GM12878 (cell line): ENCODE measurements at regions not wholly inside any gene's neighbourhood (a gene's known extent, or its start where the extent isn't known, plus 50 kb on each side); places are given as distances from the start of the nearest gene placed in this dataset.

Experiments
- ATAC-seq: fragments of 200-7000 bp; cut with Tn5 transposase; 3 replicates; pipeline ENCODE4 v1.9.1; 2020; ENCODE audit warnings: mild to moderate bottlenecking, moderate library complexity
- BruUV-seq: library from RNA; stranded (reverse); fragments of 400-500 nt; replicated peaks from 2 replicates; lab custom pipeline; 2021; lab: Mats Ljungman, UMichigan
- CTCF ChIA-PET: fragments of 300-600 bp; sonication (Branson Sonifier 250); formaldehyde crosslinking; extraction: SDS; loops from one replicate; lab custom pipeline; 2021; ENCODE audit warnings: inconsistent platforms; lab: Yijun Ruan, JAX
- POLR2A ChIA-PET: fragments of 350-600 bp; formaldehyde crosslinking; extraction: SDS; loops from one replicate; lab custom pipeline; 2021; ENCODE audit warnings: inconsistent platforms; lab: Charles Lee
- RAD21 ChIA-PET: fragments of 300-600 bp; sonication (Branson Sonifier 250); formaldehyde crosslinking; loops from one replicate; lab custom pipeline; 2023; ENCODE audit warnings: antibody characterized with exemption; ENCODE audit not compliant: unreplicated experiment; lab: Charles Lee
- SMC1A ChIA-PET: fragments of 300-600 bp; sonication (Branson Sonifier 250); formaldehyde crosslinking; loops from one replicate; lab custom pipeline; 2023; ENCODE audit not compliant: unreplicated experiment, uncharacterized antibody; lab: Charles Lee
- DNase-seq: peaks from one replicate; pipeline ENCODE4 v3.0.0-alpha.2; 2011; ENCODE audit warnings: low read depth, low spot score
- FAIRE-seq: peaks from 3 replicates; lab custom pipeline; 2011; peaks lifted over from hg19 to GRCh38; lab: Jason Lieb, UNC
- H2AFZ ChIP-seq: 2 replicates; pipeline ENCODE4 v1.6.0; 2011; ENCODE audit warnings: low read depth, low read length, control low read depth; ENCODE audit not compliant: control insufficient read depth
- H3K27ac ChIP-seq: 2 replicates; pipeline ENCODE4 v1.5.1; 2011; ENCODE audit warnings: control low read depth; ENCODE audit not compliant: control insufficient read depth, insufficient read depth
- H3K27me3 ChIP-seq, 2 experiments: replicated peaks in 1 of 2; 2 replicates each; pipeline versions ENCODE4 v1.6.0 to v1.6.1; 2011; ENCODE audit warnings: low read length in 1 of 2; ENCODE audit not compliant: control insufficient read depth in 2 of 2, insufficient read depth in 2 of 2
- H3K36me3 ChIP-seq, 2 experiments: 2 replicates each; pipeline ENCODE4 v1.5.1; 2011; ENCODE audit warnings: low read length in 1 of 2; ENCODE audit not compliant: control insufficient read depth in 2 of 2, insufficient read depth in 2 of 2
- H3K4me1 ChIP-seq: 2 replicates; pipeline ENCODE4 v1.6.1; 2011; ENCODE audit warnings: mild to moderate bottlenecking, low read length, moderate library complexity, mixed read lengths; ENCODE audit not compliant: control insufficient read depth, insufficient read depth
- H3K4me2 ChIP-seq: 2 replicates; pipeline ENCODE4 v1.6.0; 2011; ENCODE audit warnings: control low read depth; ENCODE audit not compliant: control insufficient read depth, insufficient read depth
- H3K4me3 ChIP-seq: fragments of 200-600 bp; sonication (generic); 2 replicates; pipeline ENCODE4 v1.5.1; 2016
- H3K79me2 ChIP-seq: 2 replicates; pipeline ENCODE4 v1.6.0; 2011; ENCODE audit warnings: low read length; ENCODE audit not compliant: control insufficient read depth, insufficient read depth
- H3K9ac ChIP-seq: 2 replicates; pipeline ENCODE4 v1.8.0; 2011; ENCODE audit warnings: low read length, control low read depth, mixed read lengths; ENCODE audit not compliant: control insufficient read depth, insufficient read depth
- H3K9me3 ChIP-seq: replicated peaks from 3 replicates; pipeline ENCODE4 v1.5.1; 2011; ENCODE audit warnings: mild to moderate bottlenecking, low read length; ENCODE audit not compliant: control insufficient read depth, insufficient read depth
- H4K20me1 ChIP-seq: 2 replicates; pipeline ENCODE4 v1.6.0; 2011; ENCODE audit not compliant: control insufficient read depth, insufficient read depth
- BACH1 ChIP-seq: fragments of 450-650 bp; IDR thresholded peaks from 2 replicates; pipeline ENCODE4 v1.6.1; 2017; ENCODE audit warnings: mild to moderate bottlenecking, borderline replicate concordance
- CREB1 ChIP-seq: IDR thresholded peaks from 2 replicates; pipeline ENCODE4 v1.6.1; 2012; ENCODE audit warnings: low read depth, mild to moderate bottlenecking, inconsistent platforms
- ESRRA ChIP-seq: IDR thresholded peaks from 2 replicates; pipeline ENCODE4 v1.6.1; 2012; ENCODE audit warnings: mild to moderate bottlenecking, low read length, improper control_type of control experiment
- GABPA ChIP-seq: IDR thresholded peaks from 2 replicates; pipeline ENCODE4 v1.6.1; 2014; ENCODE audit warnings: antibody characterized with exemption, low read depth, mild to moderate bottlenecking, inconsistent platforms
- MLLT1 ChIP-seq: fragments of 450-650 bp; IDR thresholded peaks from 2 replicates; pipeline ENCODE4 v1.6.1; 2016; ENCODE audit warnings: mild to moderate bottlenecking
- NR2C1 ChIP-seq: fragments of 450-650 bp; IDR thresholded peaks from 2 replicates; pipeline ENCODE4 v1.6.1; 2017; ENCODE audit warnings: antibody characterized with exemption, mild to moderate bottlenecking, moderate library complexity
- NR2C2 ChIP-seq: IDR thresholded peaks from 2 replicates; pipeline ENCODE4 v1.6.1; 2011; ENCODE audit warnings: borderline replicate concordance, low read depth; ENCODE audit not compliant: control insufficient read depth, insufficient read length
- SRF ChIP-seq, 2 experiments: IDR thresholded peaks; 2 replicates each; pipeline ENCODE4 v1.6.1; 2011; ENCODE audit warnings: low read depth in 2 of 2, low read length in 2 of 2, mild to moderate bottlenecking in 1 of 2, moderate library complexity in 1 of 2
- USF2 ChIP-seq: IDR thresholded peaks from 2 replicates; pipeline ENCODE4 v1.6.1; 2011; ENCODE audit warnings: low read depth, low read length, improper control_type of control experiment, borderline replicate concordance
- ZNF24 ChIP-seq: fragments of 450-650 bp; IDR thresholded peaks from 2 replicates; pipeline ENCODE4 v1.6.1; 2017; ENCODE audit warnings: antibody characterized with exemption, mild to moderate bottlenecking
- in situ Hi-C: fragments of 300-500 bp; cut with MboI; formaldehyde crosslinking; loops from 9 replicates; pipeline ENCODE4 v1.14.3; 2018; ENCODE audit warnings: mixed read lengths
- intact Hi-C: fragments of 100-400 bp; cut with micrococcal nuclease; formaldehyde crosslinking; loops from one replicate; pipeline ENCODE4 v1.14.2; 2022; ENCODE audit not compliant: unreplicated experiment

DNA sequence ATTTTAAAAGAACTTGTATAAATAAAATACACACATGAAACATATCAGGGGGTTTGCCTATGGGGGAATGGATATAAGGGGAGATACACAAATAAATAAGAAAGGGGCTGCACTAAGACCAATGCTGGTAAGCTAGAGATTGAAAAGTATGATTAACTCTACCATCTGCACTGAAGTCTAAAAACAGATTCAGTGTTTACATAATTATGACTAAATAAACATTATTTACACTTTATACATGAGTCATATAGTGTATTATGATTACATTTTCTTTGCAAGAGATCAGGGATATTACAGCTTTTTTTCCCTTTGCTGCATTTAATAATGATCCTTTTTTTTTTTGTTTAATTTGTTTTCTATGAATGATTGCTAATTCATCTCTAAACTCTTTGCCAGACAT is 367.9 kb downstream of the TMEM38B start:
- TF ChIP-seq SRF (IDR thresholded peaks at IDR 0.05; ENCODE audit: low read depth in 2 of 2, low read length in 2 of 2) (no peak), MLLT1 (no peak), ZNF24 (no peak), GABPA (no peak), CREB1 (no peak), NR2C2 (no peak), USF2 (no peak), NR2C1 (no peak), ESRRA (no peak), BACH1 (no peak)
- Histone ChIP-seq H4K20me1 (no peaks in the 10 kb centered on the region), H3K27ac (no peak overlapping the region), H3K4me3 (no peak overlapping the region), H3K4me2 (no peak overlapping the region), H3K79me2 (no peaks in the 10 kb centered on the region), H2AFZ (no peak overlapping the region), H3K27me3 (no peaks in the 10 kb centered on the region), H3K9me3 (no peaks in the 10 kb centered on the region; the same call in 2 of the 3 replicates), H3K36me3 (no peaks in the 10 kb centered on the region), H3K4me1 (no peaks in the 10 kb centered on the region), H3K9ac (no peak overlapping the region)
- BruUV-seq, result no TSS peak
- ChIA-PET CTCF (no interaction called here), SMC1A (no interaction called here), RAD21 (no interaction called here), POLR2A (no interaction called here)
- no peak for DNase-seq
- in situ Hi-C loops, result no loop called here
- no peak for FAIRE-seq
- no peak for ATAC-seq
- intact Hi-C loops, result no loop called here
